ENCODE measurements at regions not wholly inside any gene's neighbourhood (a gene's known extent, or its start where the extent isn't known, plus 50 kb on each side); places are given as distances from the start of the nearest gene placed in this dataset.

GRCh38 chr3:634511-634910 lies 437.9 kb downstream of the CHL1 start:
- no peak overlapping the region for H3K27ac ChIP-seq
- no peak for TF ChIP-seq CTCF (IDR thresholded peaks at IDR 0.05)
- H3K27me3 ChIP-seq = no peaks in the 10 kb centered on the region
- no peak for ATAC-seq
- H3K4me3 ChIP-seq = no peak overlapping the region
- DNase-seq = no peak
- H3K9me3 ChIP-seq = no peaks in the 10 kb centered on the region
- H3K4me1 ChIP-seq = no peaks in the 10 kb centered on the region
- no peaks in the 10 kb centered on the region for H3K36me3 ChIP-seq
- intact Hi-C loops (cut with DNase I) = no loop called here

GRCh38 chr3:635393-635792 lies 438.8 kb downstream of the CHL1 start:
- intact Hi-C loops (cut with DNase I) = no loop called here
- no peaks in the 10 kb centered on the region for H3K27me3 ChIP-seq

GRCh38 chr3:643376-643775 lies 446.8 kb downstream of the CHL1 start:
- H3K4me1 ChIP-seq = no peaks in the 10 kb centered on the region
- WGBS, 2 donors = 60 to 78% methylated on average over 1 of the region's 1 CpG
- intact Hi-C loops (cut with DNase I) = no loop called here
- no peak for ATAC-seq
- no peaks in the 10 kb centered on the region for H3K36me3 ChIP-seq
- DNase-seq = no peak
- no peak overlapping the region for H3K4me3 ChIP-seq
- no peak for TF ChIP-seq CTCF (IDR thresholded peaks at IDR 0.05)
- no peaks in the 10 kb centered on the region for H3K9me3 ChIP-seq
- H3K27ac ChIP-seq = no peak overlapping the region
- H3K27me3 ChIP-seq = no peaks in the 10 kb centered on the region

More at GRCh38 chr3:635393-635792, 438.8 kb downstream of the CHL1 start:
- Histone ChIP-seq H3K4me3 (no peak overlapping the region), H3K4me1 (no peaks in the 10 kb centered on the region), H3K36me3 (no peaks in the 10 kb centered on the region), H3K9me3 (no peaks in the 10 kb centered on the region), H3K27ac (no peak overlapping the region)
- no peak for ATAC-seq
- no peak for DNase-seq
- no peak for TF ChIP-seq CTCF (IDR thresholded peaks at IDR 0.05)

GRCh38 chr3:655824-656223 lies 437.0 kb upstream of the CNTN6 start:
- H3K27ac ChIP-seq = no peak overlapping the region
- peaks cover 0 to 4% (median 0%) of the 10 kb centered on the region in 11 donors for H3K9me3 ChIP-seq
- no peak for DNase-seq
- WGBS, 2 donors = 71 to 89% methylated on average over 1 of the region's 1 CpG
- no peaks in the 10 kb centered on the region for H3K36me3 ChIP-seq
- no peaks in the 10 kb centered on the region for H3K4me1 ChIP-seq
- ATAC-seq = no peak
- H3K27me3 ChIP-seq = no peaks in the 10 kb centered on the region
- intact Hi-C loops (cut with DNase I) = no loop called here
- H3K4me3 ChIP-seq = no peak overlapping the region
- no peak for TF ChIP-seq CTCF (IDR thresholded peaks at IDR 0.05)

GRCh38 chr3:661356-661755 lies 431.5 kb upstream of the CNTN6 start:
- no peaks in the 10 kb centered on the region for H3K9me3 ChIP-seq
- H3K4me3 ChIP-seq = no peak overlapping the region
- ATAC-seq (no peak), DNase-seq (no peak)
- WGBS, 2 donors = 80 to 84% methylated on average over 3 of the region's 3 CpGs
- intact Hi-C loops (cut with DNase I) = no loop called here
- H3K27ac ChIP-seq = no peak overlapping the region
- H3K4me1 ChIP-seq = no peaks in the 10 kb centered on the region
- no peaks in the 10 kb centered on the region for H3K27me3 ChIP-seq
- TF ChIP-seq CTCF (IDR thresholded peaks at IDR 0.05) = no peak
- no peaks in the 10 kb centered on the region for H3K36me3 ChIP-seq
